HG02970 (cell line): ENCODE measurements at regions not wholly inside any gene's neighbourhood (a gene's known extent, or its start where the extent isn't known, plus 50 kb on each side); places are given as distances from the start of the nearest gene placed in this dataset.

Source experiments
- ATAC-seq: cut with Tn5 transposase; IDR thresholded peaks from one replicate; pipeline ENCODE4 v1.9.1; 2021; ENCODE audit warnings: mild to moderate bottlenecking, moderate library complexity, moderate number of reproducible peaks; ENCODE audit not compliant: unreplicated experiment, low FRiP score

DNA sequence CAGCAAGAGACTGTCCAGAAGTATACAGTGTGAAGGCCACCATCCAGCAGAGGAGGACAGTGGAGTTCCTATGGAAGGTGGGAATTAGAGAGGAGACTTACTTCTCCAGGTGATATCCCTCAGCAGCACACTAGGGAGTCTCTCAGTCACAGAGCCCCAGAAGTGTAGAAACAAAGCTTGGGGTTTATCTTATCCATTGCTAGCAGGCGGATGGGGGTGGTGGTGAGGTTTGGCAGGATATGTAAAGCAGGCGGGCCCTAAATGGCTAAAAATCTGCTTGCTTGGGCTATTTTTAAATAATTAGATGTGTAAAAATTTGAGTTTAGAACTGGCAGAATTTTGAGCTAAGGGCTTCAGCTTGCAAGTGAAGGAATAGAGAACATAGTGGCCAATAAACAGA, 50.1 kb upstream of the RGS18 start:
- no peak for ATAC-seq
